Activated CD4-positive, alpha-beta T cell treated with anti-CD3 and anti-CD28 coated beads for 36 hours (primary cell): ENCODE measurements at regions not wholly inside any gene's neighbourhood (a gene's known extent, or its start where the extent isn't known, plus 50 kb on each side); places are given as distances from the start of the nearest gene placed in this dataset.

Experiments
- ATAC-seq: fragments of 200-7000 bp; cut with Tn5 transposase; one replicate; pipeline ENCODE4 v1.10.0; 2021; ENCODE audit warnings: mild to moderate bottlenecking, moderate library complexity
- CTCF ChIA-PET: fragments of 350-600 bp; sonication (Branson Sonifier 250); formaldehyde crosslinking; loops from one replicate; lab custom pipeline; 2021; ENCODE audit warnings: antibody characterized with exemption; lab: Charles Lee
- POLR2A ChIA-PET: fragments of 350-600 bp; sonication (Branson Sonifier 250); formaldehyde crosslinking; loops from one replicate; lab custom pipeline; 2021; ENCODE audit warnings: antibody characterized with exemption, inconsistent platforms; lab: Charles Lee
- DNase-seq: peaks from one replicate; pipeline ENCODE4 v3.0.0-alpha.2; 2020
- H3K27ac Mint-ChIP-seq: one replicate; pipeline ENCODE4 v1.8.0; 2021; ENCODE audit warnings: mixed read lengths
- H3K27me3 Mint-ChIP-seq: one replicate; pipeline ENCODE4 v1.8.0; 2021; ENCODE audit warnings: mixed read lengths
- H3K36me3 Mint-ChIP-seq: one replicate; pipeline ENCODE4 v1.8.0; 2021; ENCODE audit warnings: low read depth, mixed read lengths
- H3K4me1 Mint-ChIP-seq: one replicate; pipeline ENCODE4 v1.8.0; 2021; ENCODE audit warnings: mixed read lengths
- H3K4me3 Mint-ChIP-seq: one replicate; pipeline ENCODE4 v1.8.0; 2021; ENCODE audit warnings: mild to moderate bottlenecking, moderate library complexity, mixed read lengths
- H3K9me3 Mint-ChIP-seq: one replicate; pipeline ENCODE4 v1.8.0; 2021; ENCODE audit warnings: low read depth, mixed read lengths
- intact Hi-C, 2 experiments: fragments of 100-400 bp; cut with DNase I in 1 of 2; cut with micrococcal nuclease in 1 of 2; formaldehyde crosslinking; loops; one replicate each; pipeline versions ENCODE4 v1.14.2 to v1.15.1; 2022 to 2024; cut with DNase I, micrococcal nuclease

DNA sequence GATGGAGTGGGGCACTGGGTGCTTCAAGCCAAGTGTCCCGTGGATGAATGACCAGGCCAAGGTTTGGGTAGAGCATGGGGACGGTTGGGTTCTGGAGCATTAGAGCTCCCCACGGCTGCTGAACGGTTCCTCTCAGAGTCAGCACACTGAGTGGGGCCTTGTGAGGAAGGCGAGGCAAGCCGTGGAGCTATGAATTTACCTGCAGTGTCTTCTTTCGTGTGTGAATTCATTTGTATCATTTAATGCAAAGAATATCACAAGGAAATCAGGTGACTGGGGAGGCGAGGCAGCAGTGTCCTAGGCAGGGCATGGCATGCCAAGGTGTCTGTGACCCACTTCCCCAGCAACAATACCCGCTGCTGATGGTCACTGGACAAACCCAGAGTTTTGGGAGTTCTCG lies 343.5 kb upstream of the B3GAT1 start:
- DNase-seq, result no peak
- intact Hi-C loops, result no loop called here
- ChIA-PET CTCF (interaction anchor here (0.6 kb wide), 1 partner anchor 1714 kb away, joined by 3 read pairs; no protein-coding TSS in a partner anchor), POLR2A (no interaction called here)
- Mint-ChIP-seq H3K4me3 (no peak overlapping the region), H3K27me3 (peaks cover 3% of the 10 kb centered on the region), H3K9me3 (no peaks in the 10 kb centered on the region), H3K27ac (no peak overlapping the region), H3K4me1 (no peaks in the 10 kb centered on the region), H3K36me3 (no peaks in the 10 kb centered on the region)
- ATAC-seq, result no peak

DNA sequence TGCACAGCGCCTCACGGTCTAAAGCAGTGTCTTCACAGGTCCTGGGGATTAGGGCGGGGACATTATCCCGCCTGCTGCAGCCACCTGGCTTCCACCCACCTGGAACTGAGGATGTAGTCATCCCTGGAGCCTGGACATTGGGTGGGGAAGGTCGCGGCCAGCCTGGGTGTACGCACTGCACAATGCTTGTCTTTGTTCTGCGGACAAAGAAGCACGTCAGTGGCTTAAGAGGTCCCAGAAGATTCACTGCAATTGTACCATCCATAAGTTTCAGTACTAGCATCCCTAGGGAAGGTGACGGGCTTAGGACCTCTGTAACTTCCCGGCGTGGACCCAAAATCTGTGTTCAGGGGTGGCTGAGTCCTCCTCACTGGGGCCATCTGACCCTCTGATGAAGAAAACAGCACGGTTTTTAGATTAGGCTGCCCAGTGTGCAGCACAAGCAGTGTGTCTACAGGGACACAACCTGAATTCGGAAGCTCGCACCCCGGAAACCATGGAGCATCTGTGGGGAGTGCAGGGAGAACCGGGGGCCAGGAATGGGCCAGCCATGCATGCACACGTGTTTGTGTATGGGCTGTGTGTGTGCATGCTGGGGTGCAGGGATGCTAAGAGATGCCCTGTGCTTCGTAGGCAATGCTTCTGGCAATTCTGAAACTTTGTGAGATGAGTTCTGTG lies 342.6 kb upstream of the B3GAT1 start:
- intact Hi-C loops, result no loop called here
- POLR2A ChIA-PET, result no interaction called here
- ATAC-seq, result no peak
- Mint-ChIP-seq H3K4me3 (no peak overlapping the region), H3K9me3 (no peaks in the 10 kb centered on the region), H3K27me3 (peaks cover 3% of the 10 kb centered on the region), H3K36me3 (no peaks in the 10 kb centered on the region), H3K27ac (no peak overlapping the region), H3K4me1 (no peaks in the 10 kb centered on the region)
- CTCF ChIA-PET, result interaction anchor here (0.6 kb wide), 1 partner anchor 1713 kb away, joined by 3 read pairs; no protein-coding TSS in a partner anchor
- no peak for DNase-seq

DNA sequence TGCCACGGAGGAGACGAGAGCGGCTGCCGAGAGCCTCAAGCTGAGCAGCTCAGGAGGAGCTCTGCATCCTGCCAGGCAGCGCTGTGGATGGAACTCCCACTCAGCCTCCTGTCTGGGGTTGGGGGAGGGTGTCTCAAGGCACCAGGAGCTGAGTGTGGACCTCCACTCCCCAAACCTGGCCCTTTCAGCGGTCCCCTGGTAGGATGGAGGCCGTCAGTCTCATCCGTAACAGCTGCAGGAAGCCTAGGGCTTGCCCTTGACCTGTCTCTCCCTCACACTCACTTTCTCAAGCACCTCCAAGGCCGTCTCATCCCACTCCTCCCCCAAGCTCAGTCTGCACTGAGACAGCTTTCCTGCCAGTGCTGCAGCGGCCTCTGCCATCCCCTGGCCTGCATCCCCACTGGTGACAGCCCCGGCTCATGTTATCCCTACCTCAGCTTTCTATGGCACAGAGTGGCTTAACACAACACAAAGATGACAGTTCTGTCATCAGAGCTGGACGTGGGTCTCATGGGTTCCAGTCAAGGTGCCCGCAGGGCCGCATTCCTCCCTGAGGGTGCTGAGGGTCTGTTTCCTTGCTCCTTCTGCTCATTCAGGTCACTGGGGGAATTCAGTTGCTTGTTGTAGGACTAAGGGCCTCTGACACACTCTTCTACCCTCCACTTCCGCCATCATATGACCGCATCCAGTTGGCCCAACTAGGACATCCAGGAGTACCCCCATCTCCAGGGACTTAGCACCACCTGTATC lies 341.9 kb upstream of the B3GAT1 start:
- CTCF ChIA-PET, result no interaction called here
- no peak overlapping the region for H3K4me3 Mint-ChIP-seq

DNA sequence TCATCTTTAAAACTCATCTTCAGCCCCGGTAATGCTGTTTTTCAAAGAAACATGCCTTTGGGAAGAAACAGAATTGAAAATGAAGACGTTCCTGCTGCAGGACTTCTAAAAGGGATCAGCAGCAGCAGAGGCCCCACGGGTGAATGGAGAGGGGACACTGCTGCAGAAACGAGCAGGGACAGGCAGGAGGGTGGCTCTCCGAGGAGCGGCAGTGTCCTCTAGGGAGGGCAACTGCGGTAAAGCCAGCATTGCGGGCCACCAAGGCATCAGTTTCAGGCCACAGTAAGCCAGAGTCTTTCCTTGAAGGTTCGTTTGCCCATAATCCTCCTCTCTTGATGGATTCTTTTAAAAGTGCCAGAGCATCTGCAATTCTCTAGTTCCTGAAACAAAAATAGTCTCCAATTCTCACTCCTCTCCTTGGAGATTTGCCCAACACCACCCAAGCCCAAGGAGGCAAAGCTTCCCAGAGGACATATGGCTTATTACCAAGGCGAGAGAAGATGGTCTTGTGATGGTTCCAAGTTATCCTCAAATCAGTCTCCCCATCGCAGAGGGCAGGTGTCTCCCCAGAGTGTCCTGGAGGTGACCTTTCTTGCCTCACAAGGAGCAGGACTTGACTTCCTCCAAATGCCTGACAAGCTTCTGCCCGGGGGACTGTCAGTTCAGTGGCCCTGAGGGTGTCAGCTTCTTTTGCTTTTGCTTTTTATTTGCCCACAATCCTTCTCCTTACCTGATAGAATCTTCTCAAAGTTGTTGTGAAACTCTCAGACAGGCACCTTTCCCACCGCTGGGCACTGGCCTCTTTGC lies 341.1 kb upstream of the B3GAT1 start:
- no peak overlapping the region for H3K4me3 Mint-ChIP-seq
- no peaks in the 10 kb centered on the region for H3K36me3 Mint-ChIP-seq
- ChIA-PET POLR2A (no interaction called here), CTCF (no interaction called here)
- intact Hi-C loops, result no loop called here
- H3K27me3 Mint-ChIP-seq, result peaks cover 3% of the 10 kb centered on the region
- H3K27ac Mint-ChIP-seq, result no peak overlapping the region
- H3K4me1 Mint-ChIP-seq, result no peaks in the 10 kb centered on the region
- DNase-seq (no peak), ATAC-seq (no peak)
- H3K9me3 Mint-ChIP-seq, result no peaks in the 10 kb centered on the region

More for the DNA sequence above, 341.9 kb upstream of the B3GAT1 start:
- Mint-ChIP-seq H3K27ac (no peak overlapping the region), H3K4me1 (no peaks in the 10 kb centered on the region), H3K9me3 (no peaks in the 10 kb centered on the region), H3K36me3 (no peaks in the 10 kb centered on the region), H3K27me3 (peaks cover 3% of the 10 kb centered on the region)
- POLR2A ChIA-PET, result no interaction called here
- no peak for ATAC-seq
- intact Hi-C loops, result no loop called here
- no peak for DNase-seq

DNA sequence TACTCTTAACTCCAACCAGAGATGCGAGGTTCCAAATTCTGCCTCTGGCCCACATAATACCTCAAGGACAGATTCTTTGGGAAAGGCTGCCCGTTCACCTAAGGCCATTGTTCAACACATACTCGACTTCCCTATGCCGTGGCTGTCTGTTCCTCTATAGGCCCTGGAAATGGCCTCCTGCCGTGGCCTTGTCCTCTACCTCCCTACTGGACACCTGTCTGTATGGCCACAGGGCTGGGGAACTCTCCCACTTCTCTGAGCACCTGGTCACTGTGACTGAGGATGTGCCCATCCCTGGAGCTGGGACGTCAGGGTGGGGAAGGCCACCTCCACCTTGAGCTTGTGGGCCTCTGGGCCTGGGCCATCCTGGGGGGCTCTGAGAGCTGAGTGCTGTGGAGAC lies 340.5 kb upstream of the B3GAT1 start:
- H3K36me3 Mint-ChIP-seq, result no peaks in the 10 kb centered on the region
- DNase-seq (no peak), ATAC-seq (no peak)
- H3K27ac Mint-ChIP-seq, result no peak overlapping the region
- intact Hi-C loops, result no loop called here
- H3K4me1 Mint-ChIP-seq, result no peaks in the 10 kb centered on the region
- CTCF ChIA-PET, result no interaction called here
- POLR2A ChIA-PET, result no interaction called here
- no peak overlapping the region for H3K4me3 Mint-ChIP-seq
- H3K27me3 Mint-ChIP-seq, result peaks cover 3% of the 10 kb centered on the region
- H3K9me3 Mint-ChIP-seq, result no peaks in the 10 kb centered on the region

DNA sequence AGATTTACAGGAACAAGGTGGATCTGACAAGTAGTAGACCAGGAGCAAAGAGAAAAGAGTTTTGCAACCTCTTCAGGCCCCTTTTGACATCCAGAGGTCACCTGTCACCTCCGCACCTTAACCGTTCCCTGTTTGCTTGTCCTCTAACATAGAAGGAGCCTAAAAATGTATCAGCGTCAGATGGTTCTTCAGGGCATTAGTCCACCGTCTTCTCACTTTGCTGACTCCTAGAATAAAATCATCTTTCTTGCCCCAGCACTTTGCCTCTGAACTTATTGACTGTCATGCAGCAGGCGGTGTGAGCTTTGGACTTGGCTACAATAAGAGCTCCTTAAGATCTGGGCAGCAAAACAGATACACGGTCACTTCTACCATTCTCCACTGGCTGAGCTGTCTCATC lies 339.7 kb upstream of the B3GAT1 start:
- CTCF ChIA-PET, result no interaction called here
- no peaks in the 10 kb centered on the region for H3K9me3 Mint-ChIP-seq
- no peaks in the 10 kb centered on the region for H3K4me1 Mint-ChIP-seq

DNA sequence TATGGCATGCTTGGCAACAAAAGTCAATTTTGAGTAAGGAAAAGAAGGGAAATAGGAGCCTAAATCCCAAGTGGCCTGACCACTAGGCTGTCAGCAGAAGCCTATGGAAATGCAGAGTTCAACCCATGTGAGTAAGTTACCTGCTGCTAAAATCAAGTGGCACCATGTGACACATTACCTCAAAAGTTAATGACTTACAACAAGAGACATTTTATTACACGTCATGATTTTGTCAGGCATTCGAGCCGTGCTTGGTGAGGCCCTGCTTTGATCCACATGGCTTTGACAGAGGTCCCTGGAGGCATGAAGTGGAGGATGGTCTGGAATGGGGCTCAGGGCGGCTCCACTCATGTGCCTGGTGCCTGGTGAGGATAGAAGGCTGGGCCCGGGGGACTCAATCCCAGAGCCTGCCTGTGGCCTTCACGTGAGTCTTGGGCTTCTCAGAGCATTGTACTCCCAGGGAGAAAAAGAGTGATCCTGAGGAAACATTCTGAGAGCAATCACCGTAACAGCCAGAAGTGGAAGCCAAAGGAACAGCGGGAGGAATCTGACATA lies 339.1 kb upstream of the B3GAT1 start:
- intact Hi-C loops, result no loop called here
- H3K27me3 Mint-ChIP-seq, result peaks cover 3% of the 10 kb centered on the region
- no peaks in the 10 kb centered on the region for H3K36me3 Mint-ChIP-seq
- no peak overlapping the region for H3K4me3 Mint-ChIP-seq
- ChIA-PET POLR2A (no interaction called here), CTCF (no interaction called here)
- H3K9me3 Mint-ChIP-seq, result no peaks in the 10 kb centered on the region
- DNase-seq (no peak), ATAC-seq (no peak)
- H3K4me1 Mint-ChIP-seq, result no peaks in the 10 kb centered on the region
- no peak overlapping the region for H3K27ac Mint-ChIP-seq

More for the DNA sequence above, 339.7 kb upstream of the B3GAT1 start:
- Mint-ChIP-seq H3K27me3 (peaks cover 3% of the 10 kb centered on the region), H3K36me3 (no peaks in the 10 kb centered on the region), H3K4me3 (no peak overlapping the region), H3K27ac (no peak overlapping the region)
- ATAC-seq (no peak), DNase-seq (no peak)
- intact Hi-C loops, result no loop called here
- POLR2A ChIA-PET, result no interaction called here

DNA sequence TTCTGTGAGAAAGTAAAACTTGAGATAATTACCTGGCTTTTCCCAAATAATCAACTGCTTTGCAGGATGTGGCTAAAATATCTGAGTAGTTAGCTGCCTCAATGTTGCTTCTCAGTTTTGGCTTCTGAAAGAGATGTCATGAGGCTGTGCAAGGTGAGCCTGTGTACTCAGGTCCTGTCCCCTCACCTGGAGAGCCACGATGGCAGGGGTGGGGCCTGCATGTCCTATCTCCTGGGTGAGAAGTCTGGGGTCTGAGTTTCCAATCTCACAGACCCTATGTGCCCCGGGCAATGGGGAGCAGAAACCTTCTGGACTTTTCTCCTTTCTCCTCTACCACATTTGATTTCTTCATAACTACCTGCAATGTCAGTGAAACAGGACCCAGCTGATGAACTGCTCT lies 338.6 kb upstream of the B3GAT1 start:
- Mint-ChIP-seq H3K4me1 (no peaks in the 10 kb centered on the region), H3K36me3 (no peaks in the 10 kb centered on the region), H3K27me3 (peaks cover 4% of the 10 kb centered on the region), H3K4me3 (no peak overlapping the region), H3K9me3 (no peaks in the 10 kb centered on the region), H3K27ac (no peak overlapping the region)
- no peak for DNase-seq
- ChIA-PET CTCF (no interaction called here), POLR2A (interaction anchor here (0.6 kb wide), 1 partner anchor 163 kb away, joined by 3 read pairs; no protein-coding TSS in a partner anchor)
- ATAC-seq, result no peak
- intact Hi-C loops, result no loop called here

DNA sequence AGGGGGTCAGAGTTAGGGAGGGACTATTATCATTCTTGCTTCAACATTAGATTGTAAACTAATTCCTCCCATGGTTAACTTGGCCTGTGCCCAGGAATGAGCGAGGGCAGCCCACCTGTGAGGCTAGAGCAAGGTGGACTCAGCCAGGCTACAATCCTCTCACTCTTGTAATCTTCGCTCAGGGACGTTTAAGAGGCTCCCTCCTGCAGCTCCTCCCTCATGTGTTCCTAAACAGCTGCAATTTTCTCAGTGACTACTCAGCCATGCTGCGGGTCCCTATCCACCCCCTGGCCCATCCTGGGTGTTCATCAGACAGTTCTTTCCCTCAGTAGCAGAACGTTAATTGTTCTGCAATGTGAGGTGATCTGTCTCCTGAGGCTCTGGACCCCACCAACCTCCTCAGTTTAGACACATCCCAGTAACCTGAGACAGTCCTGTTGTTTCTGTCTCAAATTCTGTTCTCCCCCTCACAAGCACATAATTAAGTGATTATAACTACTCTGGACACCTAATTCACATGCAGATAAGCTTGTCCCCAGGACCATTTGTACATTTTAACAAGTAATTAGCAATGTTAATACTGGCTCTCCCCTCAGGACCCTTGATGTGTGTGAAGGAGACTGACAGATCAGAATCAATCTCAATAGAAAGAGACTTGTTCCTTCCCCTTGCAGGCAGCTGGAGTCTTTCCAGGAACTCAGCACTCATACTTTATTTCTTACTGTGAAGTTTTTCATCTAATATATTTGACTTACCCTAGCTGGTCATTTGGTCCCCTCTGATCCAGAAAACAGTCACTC lies 337.2 kb upstream of the B3GAT1 start:
- intact Hi-C loops, result no loop called here

DNA sequence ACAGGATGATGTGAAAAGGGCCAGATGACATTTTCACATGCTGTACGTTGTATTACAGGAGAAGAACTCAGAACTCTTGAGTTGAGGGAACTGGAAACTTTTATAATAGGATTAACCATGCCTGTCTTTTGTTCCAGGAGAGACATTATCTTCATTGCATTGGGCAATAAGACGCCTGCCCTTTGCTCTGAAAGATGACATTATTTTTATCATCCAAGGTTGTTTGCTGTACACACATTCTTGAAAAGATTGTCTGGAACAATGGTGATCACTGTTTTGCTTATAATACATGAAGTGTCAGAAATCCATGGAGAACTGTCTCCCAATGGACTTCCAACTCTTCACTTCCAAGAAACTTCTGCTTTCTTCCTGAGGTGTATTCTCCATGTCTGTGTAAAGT lies 334.6 kb upstream of the B3GAT1 start:
- ChIA-PET POLR2A (no interaction called here), CTCF (no interaction called here)
- H3K36me3 Mint-ChIP-seq, result no peaks in the 10 kb centered on the region
- no peaks in the 10 kb centered on the region for H3K4me1 Mint-ChIP-seq
- DNase-seq, result no peak
- intact Hi-C loops, result no loop called here
- no peak overlapping the region for H3K27ac Mint-ChIP-seq
- no peak for ATAC-seq
- H3K9me3 Mint-ChIP-seq, result no peaks in the 10 kb centered on the region
- peaks cover 9% of the 10 kb centered on the region for H3K27me3 Mint-ChIP-seq
- no peak overlapping the region for H3K4me3 Mint-ChIP-seq

More for the DNA sequence above, 337.2 kb upstream of the B3GAT1 start:
- DNase-seq (no peak), ATAC-seq (no peak)
- CTCF ChIA-PET, result no interaction called here
- POLR2A ChIA-PET, result no interaction called here
- no peak overlapping the region for H3K4me3 Mint-ChIP-seq
- peaks cover 11% of the 10 kb centered on the region for H3K27me3 Mint-ChIP-seq
- no peaks in the 10 kb centered on the region for H3K9me3 Mint-ChIP-seq
- H3K4me1 Mint-ChIP-seq, result no peaks in the 10 kb centered on the region
- no peaks in the 10 kb centered on the region for H3K36me3 Mint-ChIP-seq
- no peak overlapping the region for H3K27ac Mint-ChIP-seq

DNA sequence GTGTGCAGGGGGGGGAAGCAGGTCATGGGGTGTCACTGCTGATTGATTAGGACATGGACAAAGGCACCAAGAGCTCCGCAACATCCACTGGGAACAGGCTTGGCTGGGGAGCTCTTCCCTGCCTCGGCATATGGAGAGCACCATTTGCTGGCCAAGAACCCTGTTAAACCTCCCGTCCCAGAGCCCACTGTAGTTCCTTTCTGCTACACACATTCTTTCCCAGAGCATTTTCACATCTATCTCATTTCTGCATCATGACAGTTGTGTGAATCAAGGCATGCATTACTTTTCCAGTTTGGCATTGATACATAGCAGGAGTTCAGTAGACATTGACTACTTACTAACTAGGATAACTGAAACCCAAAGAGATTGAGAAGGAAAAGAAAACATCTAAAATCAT lies 333.4 kb upstream of the B3GAT1 start:
- Mint-ChIP-seq H3K27me3 (peaks cover 9% of the 10 kb centered on the region), H3K27ac (no peak overlapping the region), H3K9me3 (no peaks in the 10 kb centered on the region), H3K4me1 (no peaks in the 10 kb centered on the region), H3K4me3 (no peak overlapping the region), H3K36me3 (no peaks in the 10 kb centered on the region)
- DNase-seq (no peak), ATAC-seq (no peak)
- ChIA-PET POLR2A (no interaction called here), CTCF (no interaction called here)
- intact Hi-C loops, result no loop called here
